T-helper 9 cell (primary cell): ENCODE measurements at regions not wholly inside any gene's neighbourhood (a gene's known extent, or its start where the extent isn't known, plus 50 kb on each side); places are given as distances from the start of the nearest gene placed in this dataset.

Experiments used
- DNase-seq: peaks from one replicate; pipeline ENCODE4 v3.0.0-alpha.2; 2020

DNA sequence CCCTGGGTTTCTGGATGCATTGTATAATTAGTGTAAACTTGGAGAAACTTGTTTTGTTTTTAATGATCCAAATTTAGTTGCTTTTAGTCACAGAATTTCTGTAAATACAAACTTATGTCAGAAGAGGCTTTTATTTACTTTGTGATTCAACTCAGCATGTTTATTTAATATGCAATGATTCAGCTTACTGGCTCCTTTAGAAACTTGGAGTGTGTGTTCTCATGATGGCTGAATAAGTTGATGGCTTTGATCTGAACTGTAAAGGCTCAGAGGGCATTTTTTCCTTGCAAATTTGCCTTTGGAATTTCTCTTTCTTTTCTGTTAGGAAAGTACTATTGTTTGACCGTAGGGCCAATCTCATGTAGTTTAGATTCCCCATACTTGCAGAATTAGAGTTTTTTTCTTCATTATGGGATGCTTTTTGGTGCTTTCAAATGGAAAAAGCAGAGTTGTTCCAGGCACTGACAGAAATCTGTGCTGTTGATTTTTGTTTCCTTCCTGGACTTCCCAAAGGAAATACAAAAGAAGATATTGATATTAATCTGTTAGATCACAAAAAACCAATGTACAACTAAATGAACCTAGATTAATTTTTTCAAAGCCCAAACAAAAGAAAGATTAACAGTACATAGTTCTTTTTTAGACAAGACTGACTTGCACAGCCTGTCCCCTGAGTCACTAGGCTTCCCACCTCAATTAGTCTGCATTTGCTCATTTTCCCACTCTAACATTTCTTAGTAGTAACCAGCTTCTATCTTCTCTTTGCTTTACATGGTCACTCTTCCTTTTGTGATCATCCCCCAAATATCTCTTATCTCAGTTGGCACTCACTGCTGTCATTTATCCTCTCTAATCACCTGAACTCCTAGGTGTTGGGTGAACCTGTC lies 96.8 kb upstream of the AGR3 start:
- DNase-seq: no peak

DNA sequence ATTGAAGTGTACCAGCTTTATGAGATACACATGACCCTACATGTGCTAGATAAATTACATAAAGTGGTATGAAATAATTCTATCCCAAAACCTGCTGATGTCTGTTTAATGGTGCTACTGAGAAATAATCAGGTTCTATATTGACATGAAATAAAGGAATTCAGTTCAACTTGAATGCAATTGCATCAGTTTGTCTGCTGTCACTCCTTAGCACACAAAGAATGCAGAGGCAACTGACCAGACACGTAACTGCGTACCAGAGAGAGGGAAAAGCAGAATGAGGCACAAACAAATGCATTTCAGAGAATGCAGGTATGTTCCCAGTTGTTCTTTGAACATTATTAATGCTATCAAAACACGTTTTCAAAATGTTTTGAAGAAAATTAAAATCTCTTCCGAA lies 98.8 kb upstream of the AGR3 start:
- no peak for DNase-seq

- no peak for DNase-seq
These were observed 101.0 kb upstream of the AGR3 start for GRCh38 chr7:16982640-16983350.

GRCh38 chr7:16984375-16984774 lies 102.6 kb upstream of the AGR3 start:
- no peak for DNase-seq

GRCh38 chr7:16985621-16986020 lies 103.8 kb upstream of the AGR3 start:
- DNase-seq: no peak

DNA sequence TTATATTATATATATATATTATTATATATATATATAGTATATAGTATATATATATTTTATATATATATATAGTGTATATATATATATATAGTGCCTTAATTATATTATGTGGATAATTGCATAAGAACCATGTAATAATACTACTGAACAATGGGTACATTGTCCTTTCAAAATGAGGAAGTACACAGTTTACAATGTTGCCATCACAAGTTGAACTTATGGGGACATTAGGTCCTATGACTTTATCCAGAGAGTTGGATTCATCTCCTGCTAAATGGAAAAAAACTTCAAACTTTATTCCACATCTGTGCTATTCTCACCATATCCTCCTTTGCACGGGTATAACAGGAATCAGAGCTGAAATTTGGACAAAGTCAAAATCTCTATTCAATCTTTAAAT lies 105.0 kb upstream of the AGR3 start:
- DNase-seq: no peak

- DNase-seq: no peak
These were observed 108.1 kb upstream of the AGR3 start for GRCh38 chr7:16989811-16990413.

GRCh38 chr7:16991551-16991950 lies 109.8 kb upstream of the AGR3 start:
- no peak for DNase-seq

DNA sequence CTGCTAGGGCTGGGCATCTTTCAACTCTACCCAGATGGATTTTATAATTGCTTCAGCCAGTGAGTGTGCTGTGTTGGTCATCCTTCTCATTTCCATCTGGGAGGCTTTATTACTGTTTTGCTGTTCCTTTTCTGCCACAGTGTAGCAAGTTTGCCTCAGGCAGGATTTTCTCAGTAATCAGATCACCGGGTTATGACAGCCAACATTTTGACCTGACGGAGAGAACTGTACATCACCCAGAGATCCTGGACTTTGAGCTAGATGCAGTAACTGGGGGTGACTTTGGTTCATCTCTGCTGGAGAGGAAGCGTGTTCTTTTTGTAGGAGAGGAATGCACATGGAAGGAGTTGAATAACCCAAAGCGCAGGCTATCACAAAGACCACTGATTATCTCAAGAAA lies 111.8 kb upstream of the AGR3 start:
- DNase-seq: no peak

DNA sequence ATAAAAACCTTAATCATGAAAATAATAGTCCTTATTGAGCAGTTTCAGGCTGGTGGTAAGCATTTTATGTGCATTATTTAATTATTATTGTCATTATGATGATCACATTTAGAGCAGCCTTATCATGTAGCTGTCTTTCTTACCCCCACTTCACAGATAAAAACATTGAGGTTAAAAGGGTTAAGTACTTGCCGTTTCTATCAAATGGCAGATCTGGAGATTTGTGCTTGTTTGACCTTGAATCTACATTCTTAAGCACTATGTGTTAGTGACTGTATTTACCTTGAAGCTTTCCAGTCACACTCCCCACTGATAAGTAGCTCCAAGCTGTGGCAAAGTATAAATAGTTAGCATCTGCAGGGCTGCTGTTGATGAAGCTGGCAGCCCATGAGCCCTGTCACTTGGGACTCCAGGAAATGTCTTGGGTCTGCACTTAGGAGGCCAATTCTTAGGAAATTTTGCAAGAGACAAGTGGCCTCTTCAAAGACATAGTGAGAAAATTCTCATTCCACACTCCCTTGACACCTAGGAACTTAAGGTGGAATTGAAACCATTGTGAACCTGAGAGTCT lies 116.8 kb upstream of the AGR3 start:
- no peak for DNase-seq

DNA sequence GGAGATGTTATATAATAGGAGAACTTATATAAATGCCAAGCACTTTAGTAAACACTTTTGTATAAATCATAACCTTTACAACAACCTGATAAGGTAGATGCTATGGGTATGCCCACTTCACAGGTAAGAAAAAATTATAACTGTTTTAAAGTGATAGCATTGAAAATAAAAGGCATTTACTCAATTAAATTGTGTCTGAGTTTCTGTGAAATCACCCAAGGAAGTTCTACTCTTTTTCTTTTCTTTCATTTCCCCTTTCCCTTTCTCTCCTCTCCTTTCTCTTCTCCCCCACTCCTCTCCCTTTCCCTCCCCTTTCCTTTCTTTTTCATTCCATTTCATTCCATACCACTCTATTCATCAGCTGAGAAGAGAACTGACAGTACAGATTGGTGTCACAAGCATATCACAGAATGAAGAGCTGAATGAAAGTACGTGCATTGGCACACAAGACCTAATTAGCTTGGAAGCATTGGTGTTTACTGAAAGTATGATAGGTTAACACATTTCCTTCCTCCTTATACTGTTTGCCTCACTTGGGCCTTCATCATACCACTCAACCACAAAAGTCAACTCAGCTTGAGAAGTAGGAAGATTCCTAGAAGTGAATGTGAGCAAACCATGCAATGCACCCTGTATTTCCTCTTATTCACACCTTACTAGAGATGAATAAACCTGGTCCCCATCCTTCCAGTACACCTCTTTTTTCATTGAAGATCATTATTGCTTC lies 117.9 kb upstream of the AGR3 start:
- DNase-seq: no peak

- DNase-seq: no peak
These were observed 123.5 kb upstream of the AGR3 start for GRCh38 chr7:17005271-17005670.

GRCh38 chr7:17007841-17008240 lies 126.1 kb upstream of the AGR3 start:
- DNase-seq: no peak

DNA sequence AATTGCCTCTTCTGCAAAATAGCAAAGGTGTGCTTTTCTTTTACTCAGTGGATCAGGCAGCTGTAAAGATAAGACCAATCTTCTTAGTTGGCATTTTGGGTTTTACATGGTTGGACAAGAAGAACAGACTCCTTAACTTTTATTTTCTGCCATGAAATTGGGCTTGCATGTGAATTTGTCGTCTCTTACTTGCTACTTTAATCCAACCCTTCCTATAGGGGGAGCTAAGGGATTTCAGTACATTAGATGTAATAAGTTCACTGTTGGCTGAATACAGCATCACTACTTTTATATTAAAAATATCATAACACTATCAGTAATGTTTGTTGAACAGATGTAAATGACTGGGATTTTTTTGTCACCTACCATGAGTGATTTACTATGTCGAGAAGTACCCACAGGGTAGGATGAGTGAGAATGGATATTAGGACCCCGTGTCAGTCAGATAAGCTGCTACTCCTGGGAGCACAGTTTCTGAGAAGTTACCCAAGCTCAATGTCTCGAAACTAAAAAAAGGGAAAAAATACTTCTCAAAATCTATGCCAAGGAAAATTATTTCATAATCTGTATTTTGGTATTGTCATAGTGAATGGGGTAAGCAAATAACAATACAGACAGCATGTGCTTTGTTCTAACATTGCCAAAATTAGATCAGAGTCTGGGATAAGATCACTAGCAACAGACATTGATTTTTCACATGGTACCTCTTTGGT lies 127.4 kb upstream of the AGR3 start:
- no peak for DNase-seq

- no peak for DNase-seq
These were observed 128.2 kb upstream of the AGR3 start for GRCh38 chr7:17009933-17010332.

DNA sequence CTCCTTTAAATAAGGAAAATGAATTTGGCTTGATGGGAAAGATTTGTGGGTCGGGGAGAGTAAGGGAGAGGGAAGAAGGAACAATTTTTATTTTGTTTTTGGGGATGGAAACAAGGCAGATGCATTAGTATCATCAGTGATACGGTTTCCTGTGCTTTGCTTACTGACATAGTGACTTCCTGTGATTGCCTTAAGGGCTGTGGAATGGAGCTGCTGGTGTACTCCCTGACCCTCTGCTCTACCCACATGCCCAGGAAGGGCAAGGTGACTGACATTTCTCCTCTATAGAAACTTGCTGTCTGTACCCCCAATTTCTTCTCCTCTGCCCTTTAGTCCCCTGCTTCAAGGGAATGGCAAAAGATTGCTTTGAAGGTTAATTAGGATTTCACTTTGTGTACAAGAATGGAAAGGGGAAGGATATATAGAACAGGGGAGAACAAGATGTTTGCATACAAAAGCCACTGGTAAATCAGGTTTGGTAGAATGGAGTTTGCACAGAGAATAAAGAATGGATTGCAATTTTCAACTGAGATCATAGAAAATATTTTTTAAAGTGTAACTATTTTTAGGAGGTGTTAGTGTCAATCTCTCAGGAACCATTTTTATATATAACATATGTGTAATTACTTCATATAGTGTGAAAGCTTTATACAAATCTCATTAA lies 129.0 kb upstream of the AGR3 start:
- no peak for DNase-seq

DNA sequence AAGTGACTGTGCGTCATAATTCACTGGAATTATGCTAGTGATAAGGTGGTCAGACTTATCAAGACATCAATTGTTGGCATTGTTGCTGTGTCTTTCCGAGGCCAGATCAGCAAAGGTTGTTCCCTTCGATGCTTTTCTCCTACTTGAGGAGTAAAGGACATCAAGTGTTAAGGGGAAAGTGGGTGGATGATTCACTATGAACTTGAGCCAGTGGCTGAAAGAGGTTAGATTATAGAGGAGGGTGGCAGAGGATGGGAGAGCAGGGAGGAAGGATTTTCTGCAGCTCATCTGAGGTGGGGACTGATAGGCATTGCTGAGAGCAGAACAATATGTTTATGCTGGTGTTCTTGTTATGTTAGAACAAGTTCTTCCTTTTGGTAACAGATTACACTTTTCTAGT lies 131.4 kb upstream of the AGR3 start:
- DNase-seq: no peak

GRCh38 chr7:17014686-17015085 lies 132.9 kb upstream of the AGR3 start:
- no peak for DNase-seq

DNA sequence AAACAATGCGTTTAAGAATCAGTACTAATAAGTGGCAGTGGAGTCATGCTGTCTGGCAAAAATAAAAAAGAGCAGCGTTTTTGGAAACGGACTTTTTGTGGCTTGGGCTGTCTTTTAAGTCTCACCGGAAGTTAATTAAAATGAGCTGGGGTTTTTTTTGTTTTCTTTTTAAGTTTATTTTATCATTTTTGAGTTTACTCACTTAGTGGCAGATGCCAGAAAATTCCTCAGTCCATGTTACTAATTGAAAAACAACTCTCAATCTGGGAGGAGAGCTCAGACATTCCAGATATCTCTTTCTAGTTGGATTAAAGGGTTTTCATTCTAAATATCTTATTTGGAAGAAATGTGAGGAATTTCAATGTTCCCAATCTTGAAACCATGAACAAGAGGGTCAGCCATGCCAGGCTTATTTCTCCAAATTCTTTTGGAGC lies 133.8 kb upstream of the AGR3 start:
- DNase-seq: no peak

- DNase-seq: no peak
These were observed 134.7 kb upstream of the AGR3 start for GRCh38 chr7:17016402-17017010.

- no peak for DNase-seq
These were observed 137.3 kb upstream of the AGR3 start for GRCh38 chr7:17019106-17019505.
